GM19035 (cell line): ENCODE measurements at regions not wholly inside any gene's neighbourhood (a gene's known extent, or its start where the extent isn't known, plus 50 kb on each side); places are given as distances from the start of the nearest gene placed in this dataset.

Source experiments
- ATAC-seq: cut with Tn5 transposase; IDR thresholded peaks from one replicate; pipeline ENCODE4 v1.9.1; 2021; ENCODE audit not compliant: unreplicated experiment

DNA sequence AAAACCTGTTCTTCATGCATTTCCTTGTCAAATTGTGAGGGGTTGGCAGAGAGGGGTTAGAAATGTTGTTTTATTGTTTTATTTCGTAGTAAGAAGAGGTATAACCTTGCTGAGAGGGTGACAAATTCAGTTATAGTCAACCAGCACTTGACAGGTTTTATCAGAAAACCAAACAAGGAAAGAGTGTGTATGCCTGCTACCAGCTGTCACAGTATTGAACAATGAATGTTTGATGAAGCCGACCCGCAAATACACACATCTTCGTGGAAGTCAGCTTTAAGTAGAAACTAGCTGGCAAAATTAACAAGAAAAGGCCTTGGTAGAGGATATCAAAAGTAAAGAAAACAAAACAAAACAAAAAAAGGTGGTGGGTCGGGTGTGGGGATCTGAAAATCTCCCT is 214.6 kb upstream of the TLE4 start:
- ATAC-seq, result no peak

GRCh38 chr9:79357616-79358015 is 214.1 kb upstream of the TLE4 start:
- no peak for ATAC-seq

DNA sequence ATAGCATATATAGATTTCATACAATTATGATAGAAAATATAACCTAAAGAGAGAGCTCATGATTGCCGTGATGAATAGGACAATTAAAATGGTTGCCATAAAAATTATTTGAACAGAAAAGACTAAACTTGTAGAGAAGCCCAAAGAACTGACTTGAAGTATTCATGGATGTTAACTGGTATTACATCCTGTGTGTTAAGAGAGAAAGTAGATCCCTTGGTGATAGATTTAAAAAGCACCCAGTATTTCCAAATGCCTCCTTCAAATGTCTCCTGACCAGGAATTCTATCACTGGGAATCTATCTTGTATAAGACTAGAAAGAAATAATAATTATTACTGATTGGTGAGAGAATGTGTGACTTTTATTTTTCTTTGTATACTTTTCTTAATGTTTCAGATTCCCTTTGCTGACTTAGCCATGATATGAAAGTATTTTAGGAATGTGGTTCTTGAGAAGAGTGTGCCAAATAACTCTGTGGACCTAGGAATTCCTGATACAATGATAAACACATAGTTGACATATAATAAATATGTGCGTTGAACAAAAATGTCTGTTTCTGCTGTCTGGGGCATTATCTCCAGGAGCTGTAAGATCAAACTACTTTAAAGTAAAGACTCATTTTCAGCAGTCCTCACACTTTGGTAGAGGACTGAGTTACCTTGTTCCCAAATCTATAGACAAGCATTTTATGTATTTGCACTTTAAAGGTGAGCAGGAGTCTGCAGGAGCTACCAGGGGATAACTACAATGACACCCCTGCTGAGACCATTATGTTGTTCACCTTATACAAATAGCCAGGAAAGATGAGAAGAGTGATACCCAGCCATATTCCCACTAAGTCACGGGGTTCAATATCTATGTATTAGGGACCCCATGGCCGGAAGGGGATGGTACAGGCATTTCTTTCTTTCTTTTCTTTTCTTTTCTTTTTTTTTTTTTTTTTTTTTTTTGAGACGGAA is 211.1 kb upstream of the TLE4 start:
- no peak for ATAC-seq

- no peak for ATAC-seq
These were observed 209.4 kb upstream of the TLE4 start for GRCh38 chr9:79362100-79363081.

- no peak for ATAC-seq
These were observed 202.1 kb upstream of the TLE4 start for GRCh38 chr9:79369676-79370075.

GRCh38 chr9:79371301-79371700 is 200.5 kb upstream of the TLE4 start:
- no peak for ATAC-seq

GRCh38 chr9:79371948-79372555 is 199.7 kb upstream of the TLE4 start:
- no peak for ATAC-seq

DNA sequence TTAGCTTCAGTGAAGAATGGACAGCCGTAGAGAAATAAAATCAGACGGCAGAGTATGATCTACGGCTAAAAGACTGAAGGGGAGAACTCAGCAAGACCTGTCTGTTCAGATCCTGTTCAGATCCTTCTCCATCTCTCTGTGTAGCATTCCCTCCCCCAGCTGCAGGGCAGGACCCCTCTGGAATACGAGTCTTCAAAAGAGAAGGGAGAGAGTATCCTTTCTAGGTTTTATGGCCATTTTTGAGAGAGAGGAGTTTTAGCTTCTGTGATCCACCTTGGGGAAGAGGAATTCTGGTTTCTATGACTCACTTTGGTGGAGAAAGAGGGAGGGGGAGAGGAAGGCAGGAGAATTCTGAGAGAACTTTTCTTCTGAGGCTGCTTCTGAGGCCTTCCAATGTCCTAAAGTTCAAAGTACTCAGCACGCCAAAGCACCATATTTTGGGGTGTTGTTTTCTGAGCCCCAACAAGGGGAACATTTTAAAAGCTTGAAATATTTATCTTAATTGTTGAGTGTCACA is 194.4 kb upstream of the TLE4 start:
- ATAC-seq, result no peak

DNA sequence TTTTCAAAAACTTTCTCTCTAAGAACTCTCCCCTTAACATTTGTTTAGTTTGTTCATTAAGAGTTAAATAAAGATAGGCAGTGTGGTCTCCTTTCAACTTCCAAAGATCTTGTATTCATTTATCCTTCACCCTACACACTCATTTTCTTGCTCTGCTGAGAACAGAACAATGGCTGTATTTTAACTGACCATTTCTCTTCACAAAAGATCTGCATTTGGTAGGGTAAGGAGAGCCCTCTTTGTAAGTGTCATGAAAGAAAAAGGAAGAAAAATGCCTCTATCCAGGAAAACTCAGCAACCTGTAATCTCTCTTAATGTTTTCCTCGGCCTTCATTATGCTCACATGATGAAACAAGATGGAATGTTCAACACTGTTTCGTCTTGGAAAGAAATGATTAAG is 193.7 kb upstream of the TLE4 start:
- no peak for ATAC-seq

DNA sequence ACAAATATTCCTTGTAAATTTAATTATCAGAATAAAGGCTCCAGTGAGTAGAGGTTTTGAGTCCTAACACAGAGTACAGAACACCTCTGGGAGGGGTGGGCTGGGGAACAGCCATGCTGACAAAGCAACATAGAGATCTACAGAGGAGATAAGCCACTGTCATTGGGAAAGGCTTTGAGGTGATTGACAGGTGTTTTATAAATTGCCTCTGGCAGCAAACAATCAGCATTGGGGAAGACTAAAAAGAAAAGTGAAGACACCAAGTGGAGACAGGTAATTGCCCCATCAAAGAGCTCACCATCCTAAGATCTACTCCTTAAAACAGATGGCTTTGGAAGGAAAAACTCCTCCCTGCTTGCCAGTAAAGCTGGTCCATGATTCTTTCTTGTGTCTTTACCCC is 189.7 kb upstream of the TLE4 start:
- no peak for ATAC-seq

- no peak for ATAC-seq
These were observed 189.3 kb upstream of the TLE4 start for GRCh38 chr9:79382458-79382857.

GRCh38 chr9:79383096-79383495 is 188.7 kb upstream of the TLE4 start:
- no peak for ATAC-seq

GRCh38 chr9:79384091-79384490 is 187.7 kb upstream of the TLE4 start:
- no peak for ATAC-seq

DNA sequence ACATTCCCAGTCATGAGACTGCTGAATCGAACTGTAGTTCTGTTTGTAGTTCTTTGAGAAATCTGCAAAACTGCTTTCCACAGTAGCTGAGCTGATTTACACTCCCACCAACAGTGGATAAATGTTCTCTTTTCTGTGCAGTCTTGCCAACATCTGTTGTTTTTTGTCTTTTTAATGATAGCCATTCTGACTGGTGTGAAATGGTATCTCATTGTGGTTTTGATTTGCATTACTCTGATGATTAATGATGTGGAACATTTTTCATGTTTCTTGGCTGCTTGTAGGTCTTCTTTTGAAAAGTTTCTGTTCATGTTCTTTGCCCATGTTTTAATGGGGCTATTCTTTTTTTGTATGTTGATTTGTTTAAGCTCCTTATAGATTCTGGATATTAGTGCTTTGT is 187.3 kb upstream of the TLE4 start:
- ATAC-seq, result no peak

DNA sequence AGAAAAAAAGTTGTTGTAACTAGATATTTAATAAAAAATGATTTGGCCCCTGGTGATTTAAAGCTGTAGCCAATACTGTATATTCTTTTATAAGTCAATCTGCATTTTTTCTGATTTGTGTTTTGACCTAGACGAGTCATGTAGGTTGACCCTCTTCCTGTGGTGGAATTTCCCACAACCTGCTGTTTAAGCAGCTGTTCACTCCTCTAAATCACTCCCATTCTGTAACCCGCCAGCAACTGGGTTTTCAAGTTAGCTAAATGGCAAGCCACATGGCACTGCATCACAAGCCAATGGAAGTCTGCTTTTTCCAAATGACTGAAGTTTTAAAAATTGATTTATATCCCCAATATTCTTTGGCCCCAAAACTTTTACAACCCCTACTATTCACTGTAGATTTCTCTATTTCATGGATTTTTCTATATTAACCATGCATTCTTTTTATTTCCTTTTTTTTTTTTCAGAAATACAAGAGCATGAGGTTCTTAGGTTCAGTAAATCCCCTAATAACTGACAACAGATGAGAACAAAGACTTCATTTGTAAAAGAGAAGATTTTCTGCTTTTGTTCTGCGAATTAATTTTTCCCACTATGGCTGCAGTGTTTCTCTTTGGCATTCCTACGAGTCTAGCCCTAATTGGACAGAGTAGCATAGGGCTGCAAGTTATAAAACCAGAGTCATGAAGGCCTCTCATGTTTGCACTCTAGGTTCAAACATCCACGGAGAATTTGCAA is 184.5 kb upstream of the TLE4 start:
- ATAC-seq, result no peak

DNA sequence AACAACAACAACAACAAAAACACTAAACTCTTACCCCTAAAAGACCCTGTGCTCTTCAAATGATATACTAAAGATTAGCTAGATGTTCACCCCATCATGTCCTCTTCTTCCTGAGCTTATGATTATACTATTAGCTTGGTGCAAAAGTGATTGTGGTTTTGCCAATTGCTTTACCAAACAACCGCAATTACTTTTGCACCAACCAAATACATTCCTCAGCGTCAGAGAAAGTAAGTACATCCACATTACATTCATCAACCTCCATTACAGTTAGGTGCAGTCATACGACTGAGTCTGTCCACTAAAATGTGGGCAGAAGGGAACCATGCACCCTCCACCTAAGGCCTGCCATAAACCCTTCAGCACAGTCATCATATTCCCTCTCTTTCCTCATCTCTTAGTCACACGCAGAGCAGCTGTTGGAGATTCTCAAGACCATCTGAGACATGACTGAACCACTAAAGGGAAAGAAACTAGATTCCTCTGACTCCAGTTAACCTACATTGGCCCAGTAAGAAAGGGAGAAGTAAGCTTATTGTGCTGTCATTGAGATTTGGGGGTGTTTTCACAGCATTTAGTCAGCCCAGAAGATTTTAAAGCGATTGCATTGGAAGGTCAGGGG is 181.6 kb upstream of the TLE4 start:
- no peak for ATAC-seq

DNA sequence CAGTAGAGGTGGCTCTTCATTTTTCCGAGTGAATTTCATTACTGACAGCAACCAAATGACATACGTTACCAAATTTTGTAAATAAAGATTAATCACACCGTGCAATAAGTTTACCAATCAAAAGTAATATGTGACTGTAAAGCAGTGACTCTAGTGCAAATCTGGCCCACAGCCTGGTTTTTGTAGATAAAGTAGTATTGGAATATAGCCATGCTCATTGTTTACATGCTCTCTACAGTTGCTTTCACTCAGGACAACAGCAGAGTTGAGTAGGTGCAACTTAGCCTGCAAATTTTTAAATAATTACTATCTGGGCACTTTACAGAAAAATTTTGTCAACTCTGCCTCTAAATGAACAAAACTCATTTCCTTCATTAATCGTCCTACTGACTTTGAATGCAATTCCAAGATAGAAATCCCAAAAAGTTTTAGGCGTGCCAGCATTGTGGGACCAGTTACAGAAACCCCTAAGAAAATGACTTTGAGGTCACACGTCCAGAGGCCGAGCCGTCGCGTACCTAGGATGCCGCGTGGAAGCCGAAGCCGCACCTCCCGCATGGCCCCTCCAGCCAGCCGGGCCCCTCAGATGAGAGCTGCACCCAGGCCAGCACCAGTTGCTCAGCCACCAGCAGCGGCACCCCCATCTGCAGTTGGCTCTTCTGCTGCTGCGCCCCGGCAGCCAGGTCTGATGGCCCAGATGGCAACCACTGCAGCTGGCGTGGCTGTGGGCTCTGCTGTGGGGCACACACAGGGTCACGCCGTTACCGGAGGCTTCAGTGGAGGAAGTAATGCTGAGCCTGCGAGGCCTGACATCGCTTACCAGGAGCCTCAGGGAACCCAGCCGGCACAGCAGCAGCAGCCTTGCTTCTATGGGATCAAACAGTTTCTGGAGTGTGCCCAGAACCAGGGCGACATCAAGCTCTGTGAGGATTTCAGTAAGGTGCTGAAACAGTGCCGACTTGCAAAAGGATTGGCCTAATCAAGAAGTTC is 180.7 kb upstream of the TLE4 start:
- ATAC-seq, result no peak

- no peak for ATAC-seq
These were observed 176.5 kb upstream of the TLE4 start for GRCh38 chr9:79395228-79395627.

DNA sequence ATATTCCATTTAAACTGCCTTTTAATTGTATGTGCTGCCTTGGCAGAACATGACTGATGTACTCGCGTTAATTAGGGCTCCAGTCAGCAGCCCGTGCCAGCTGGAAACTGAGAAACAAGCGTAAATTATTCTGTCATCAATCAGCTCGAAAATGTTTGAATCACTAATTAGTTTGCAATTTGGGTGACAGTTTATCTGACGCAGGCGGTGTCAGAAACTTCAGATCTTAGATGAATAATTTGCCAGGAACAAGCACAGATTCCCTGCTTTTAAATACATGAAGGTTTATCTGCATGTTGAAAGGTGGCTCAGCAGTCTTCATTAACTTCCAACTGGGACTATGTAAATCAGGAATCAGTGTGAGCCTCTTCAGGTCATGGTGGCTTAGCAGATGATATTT is 176.0 kb upstream of the TLE4 start:
- ATAC-seq, result no peak
